ENCODE measurements at regions not wholly inside any gene's neighbourhood (a gene's known extent, or its start where the extent isn't known, plus 50 kb on each side); places are given as distances from the start of the nearest gene placed in this dataset.

- Histone ChIP-seq H3K27ac (no peak overlapping the region), H3K4me1 (no peaks in the 10 kb centered on the region), H3K4me3 (no peak overlapping the region), H3K9me3 (no peaks in the 10 kb centered on the region), H3K4me2 (no peak overlapping the region)
- 29% methylated on average over 3 of the region's 3 CpGs for WGBS (ENCODE audit: missing lambda C conversion rate)
- ATAC-seq (no peak), DNase-seq (ENCODE audit: low read depth in 1 of 2, low spot score in 1 of 2) (no peak), FAIRE-seq (no peak)
- no peak for TF ChIP-seq POLR2A (IDR thresholded peaks at IDR 0.05; ENCODE audit: low read length)
- TF ChIP-seq CBX8 (IDR thresholded peaks at IDR 0.05) = no peak
- TF ChIP-seq KDM5A (IDR thresholded peaks at IDR 0.05) = no peak
- TF ChIP-seq RARB (CRISPR knock-in tag; IDR thresholded peaks at IDR 0.05) = no peak
- no peak for TF ChIP-seq ZFP36 (IDR thresholded peaks at IDR 0.05; ENCODE audit: borderline replicate concordance, partially characterized antibody)
- no peak for TF ChIP-seq ZSCAN20 (CRISPR knock-in tag; IDR thresholded peaks at IDR 0.05)
- TF ChIP-seq CHD4 (IDR thresholded peaks at IDR 0.05; ENCODE audit: borderline replicate concordance) = no peak
- TF ChIP-seq MAZ (IDR thresholded peaks at IDR 0.05; ENCODE audit: borderline replicate concordance, low read depth, low read length) = no peak
- no peak for TF ChIP-seq CBX2 (IDR thresholded peaks at IDR 0.05; ENCODE audit: borderline replicate concordance, low read depth)
- TF ChIP-seq BHLHE40 (IDR thresholded peaks at IDR 0.05; ENCODE audit: low read depth, low read length) = no peak
- TF ChIP-seq EHMT2 (IDR thresholded peaks at IDR 0.05; ENCODE audit: low read depth) = no peak
- no peak for TF ChIP-seq ZNF302 (CRISPR knock-in tag; IDR thresholded peaks at IDR 0.05)
- no peak for TF ChIP-seq FOSL2 (IDR thresholded peaks at IDR 0.05)
- TF ChIP-seq FOSL2 (CRISPR knock-in tag; IDR thresholded peaks at IDR 0.05) = no peak
- TF ChIP-seq JUN (IDR thresholded peaks at IDR 0.05) = no peak
- TF ChIP-seq RNF2 (IDR thresholded peaks at IDR 0.05; ENCODE audit: borderline replicate concordance, low read depth) = no peak
- TF ChIP-seq NFE2L2 (conservative IDR thresholded peaks at IDR 0.05; ENCODE audit: low read length) = no peak
- no peak for TF ChIP-seq NR3C1 (IDR thresholded peaks at IDR 0.05)
- no peak for TF ChIP-seq ATOH8 (CRISPR knock-in tag; IDR thresholded peaks at IDR 0.05; ENCODE audit: low read depth)
- CTCF ChIA-PET = no interaction called here
- POLR2A ChIA-PET = no interaction called here
Measured at GRCh38 chr14:106222731-106223130, 696.3 kb downstream of the TMEM121 start.

GRCh38 chr14:106227793-106228192, 701.4 kb downstream of the TMEM121 start:
- ChIA-PET CTCF (interaction anchor here (1.5 kb wide), 1 partner anchor 9 kb away, joined by 4 read pairs; no protein-coding TSS in a partner anchor), POLR2A (no interaction called here)
- 18% methylated on average over 10 of the region's 10 CpGs for WGBS (ENCODE audit: missing lambda C conversion rate)
- TF ChIP-seq HDAC2 (IDR thresholded peaks at IDR 0.05) (no peak), USF2 (IDR thresholded peaks at IDR 0.05) (no peak), RFX5 (IDR thresholded peaks at IDR 0.05) (no peak), EP300 (IDR thresholded peaks at IDR 0.05) (no peak), FOSB (CRISPR knock-in tag; IDR thresholded peaks at IDR 0.05) (no peak), POLR2AphosphoS2 (conservative IDR thresholded peaks at IDR 0.05; ENCODE audit: low read length) (no peak), ATOH8 (CRISPR knock-in tag; IDR thresholded peaks at IDR 0.05; ENCODE audit: low read depth) (no peak), PHF8 (IDR thresholded peaks at IDR 0.05; ENCODE audit: borderline replicate concordance, low read depth) (no peak), SREBF2 (IDR thresholded peaks at IDR 0.05) (no peak), ZSCAN20 (CRISPR knock-in tag; IDR thresholded peaks at IDR 0.05) (no peak), TFCP2L1 (CRISPR knock-in tag; IDR thresholded peaks at IDR 0.05) (no peak), PBX3 (IDR thresholded peaks at IDR 0.05) (no peak), HOXB13 (CRISPR knock-in tag; IDR thresholded peaks at IDR 0.05; ENCODE audit: low read depth) (no peak)
- FAIRE-seq = no peak
- Histone ChIP-seq H3K27ac (no peak overlapping the region), H3K9me3 (no peaks in the 10 kb centered on the region), H3K4me1 (no peaks in the 10 kb centered on the region), H3K4me2 (no peak overlapping the region), H3K4me3 (no peak overlapping the region)
- DNase-seq (ENCODE audit: low read depth in 1 of 2, low spot score in 1 of 2) = no peak
- ATAC-seq = no peak
